ENCODE measurements at regions not wholly inside any gene's neighbourhood (a gene's known extent, or its start where the extent isn't known, plus 50 kb on each side); places are given as distances from the start of the nearest gene placed in this dataset.

DNA sequence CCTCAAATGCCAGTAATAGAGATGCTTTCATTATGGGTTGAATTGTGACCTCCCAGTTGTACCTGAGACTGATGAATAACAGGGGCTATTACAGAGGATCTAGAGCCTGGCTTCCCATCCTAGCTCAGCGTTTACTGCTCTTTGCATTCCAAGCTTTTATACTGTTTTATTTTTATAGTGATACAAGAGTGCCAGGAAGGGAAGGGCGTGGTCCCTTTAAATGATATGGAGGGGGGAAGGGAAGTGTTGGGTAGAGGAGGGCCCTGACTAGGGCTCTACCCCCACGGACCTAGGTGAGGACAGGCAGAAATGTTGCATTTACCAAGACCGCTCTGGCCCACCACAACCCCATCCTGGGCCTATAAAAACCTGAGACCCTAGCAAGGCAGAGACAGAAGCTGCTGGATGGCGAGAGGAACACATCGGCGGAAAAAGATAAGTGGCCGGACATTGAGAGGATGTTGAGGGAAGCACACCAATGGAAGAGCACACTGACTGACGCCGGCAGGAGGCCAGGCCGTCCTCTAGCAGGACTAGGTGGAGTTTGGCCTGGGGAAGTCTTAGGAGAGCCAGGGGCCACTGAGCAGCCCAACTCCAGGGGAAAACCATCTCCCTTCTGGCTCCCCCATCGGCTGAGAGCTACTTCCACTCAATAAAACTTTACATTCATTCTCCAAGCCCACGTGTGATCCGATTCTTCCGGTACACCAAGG, 1025.9 kb downstream of the TTLL7 start:
- H3K27me3 ChIP-seq, result no peaks in the 10 kb centered on the region
- TF ChIP-seq, protein P1, sequence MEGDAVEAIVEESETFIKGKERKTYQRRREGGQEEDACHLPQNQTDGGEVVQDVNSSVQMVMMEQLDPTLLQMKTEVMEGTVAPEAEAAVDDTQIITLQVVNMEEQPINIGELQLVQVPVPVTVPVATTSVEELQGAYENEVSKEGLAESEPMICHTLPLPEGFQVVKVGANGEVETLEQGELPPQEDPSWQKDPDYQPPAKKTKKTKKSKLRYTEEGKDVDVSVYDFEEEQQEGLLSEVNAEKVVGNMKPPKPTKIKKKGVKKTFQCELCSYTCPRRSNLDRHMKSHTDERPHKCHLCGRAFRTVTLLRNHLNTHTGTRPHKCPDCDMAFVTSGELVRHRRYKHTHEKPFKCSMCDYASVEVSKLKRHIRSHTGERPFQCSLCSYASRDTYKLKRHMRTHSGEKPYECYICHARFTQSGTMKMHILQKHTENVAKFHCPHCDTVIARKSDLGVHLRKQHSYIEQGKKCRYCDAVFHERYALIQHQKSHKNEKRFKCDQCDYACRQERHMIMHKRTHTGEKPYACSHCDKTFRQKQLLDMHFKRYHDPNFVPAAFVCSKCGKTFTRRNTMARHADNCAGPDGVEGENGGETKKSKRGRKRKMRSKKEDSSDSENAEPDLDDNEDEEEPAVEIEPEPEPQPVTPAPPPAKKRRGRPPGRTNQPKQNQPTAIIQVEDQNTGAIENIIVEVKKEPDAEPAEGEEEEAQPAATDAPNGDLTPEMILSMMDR (IDR thresholded peaks at IDR 0.05 in 4 of 5, conservative IDR thresholded peaks at IDR 0.05 in 1 of 5), result no peak
- no peak for TF ChIP-seq POLR2A (IDR thresholded peaks at IDR 0.05)

DNA sequence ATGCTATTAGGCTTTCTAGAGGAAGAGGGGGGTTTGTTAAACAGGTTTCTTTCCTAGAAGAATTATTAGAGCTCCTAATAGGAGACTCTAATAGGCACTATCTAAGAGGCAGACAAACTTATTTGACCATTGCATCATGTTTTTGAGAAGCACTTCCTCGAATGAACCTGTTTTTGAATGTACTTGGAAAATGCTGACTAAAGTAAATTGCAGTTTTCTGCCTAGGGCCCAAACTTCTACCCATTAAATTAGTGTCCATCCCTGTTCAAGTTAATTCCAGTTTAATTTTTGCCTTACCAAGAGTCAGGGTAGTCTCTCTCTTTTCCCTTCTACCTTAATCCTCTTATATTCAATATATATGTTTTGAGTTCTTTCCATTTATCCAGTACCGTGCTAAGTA, 1029.6 kb downstream of the TTLL7 start:
- in situ Hi-C loops (cut with MboI; ENCODE audit: low sequenced_read_pairs in 4 of 4), result no loop called here
- H3K4me3 ChIP-seq, result no peak overlapping the region
- DNase-seq (no peak), ATAC-seq (no peak)
- no peak overlapping the region for H3K27ac ChIP-seq
- H3K4me1 ChIP-seq, result no peaks in the 10 kb centered on the region
- no peaks in the 10 kb centered on the region for H3K27me3 ChIP-seq
- H3K9me3 ChIP-seq, result no peaks in the 10 kb centered on the region
- no peaks in the 10 kb centered on the region for H3K36me3 ChIP-seq
- TF ChIP-seq, protein P1 (IDR thresholded peaks at IDR 0.05 in 4 of 5, conservative IDR thresholded peaks at IDR 0.05 in 1 of 5), result no peak
- no peak for TF ChIP-seq POLR2A (IDR thresholded peaks at IDR 0.05)
- intact Hi-C loops (cut with DNase I; ENCODE audit: low total_unique reads), result no loop called here

More for the DNA sequence above, 1025.9 kb downstream of the TTLL7 start:
- Histone ChIP-seq H3K4me3 (no peak overlapping the region), H3K4me1 (no peaks in the 10 kb centered on the region), H3K27ac (no peak overlapping the region), H3K36me3 (no peaks in the 10 kb centered on the region), H3K9me3 (no peaks in the 10 kb centered on the region)
- DNase-seq (no peak), ATAC-seq (no peak)
- in situ Hi-C loops (cut with MboI; ENCODE audit: low sequenced_read_pairs in 4 of 4) (no loop called here), intact Hi-C loops (cut with DNase I; ENCODE audit: low total_unique reads) (no loop called here)

DNA sequence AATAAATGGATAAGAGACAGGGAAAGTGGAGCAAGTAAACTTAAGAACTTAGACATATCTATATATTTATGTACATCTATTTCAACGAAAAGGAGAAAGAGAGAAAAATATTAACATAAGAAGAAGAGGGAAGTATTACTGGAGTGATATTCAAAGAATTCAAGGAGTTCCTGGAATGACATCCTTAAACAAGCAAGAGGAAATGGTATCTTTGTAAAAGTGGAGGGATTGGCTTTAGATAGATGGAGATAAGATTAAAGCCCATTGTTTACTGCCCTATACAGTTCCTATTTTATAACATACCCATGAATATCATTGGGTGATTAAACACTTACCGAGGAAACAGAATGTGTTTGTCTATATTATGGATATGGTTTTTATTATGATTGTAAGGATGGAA, 1036.3 kb downstream of the TTLL7 start:
- ATAC-seq (no peak), DNase-seq (no peak)
- Histone ChIP-seq H3K4me3 (no peak overlapping the region), H3K4me1 (no peaks in the 10 kb centered on the region), H3K36me3 (no peaks in the 10 kb centered on the region), H3K27me3 (no peaks in the 10 kb centered on the region), H3K27ac (no peak overlapping the region), H3K9me3 (no peaks in the 10 kb centered on the region)
- no peak for TF ChIP-seq POLR2A (IDR thresholded peaks at IDR 0.05)
- TF ChIP-seq, protein P1 (IDR thresholded peaks at IDR 0.05 in 4 of 5, conservative IDR thresholded peaks at IDR 0.05 in 1 of 5), result no peak
- in situ Hi-C loops (cut with MboI; ENCODE audit: low sequenced_read_pairs in 4 of 4), result no loop called here
- intact Hi-C loops (cut with DNase I; ENCODE audit: low total_unique reads), result no loop called here

DNA sequence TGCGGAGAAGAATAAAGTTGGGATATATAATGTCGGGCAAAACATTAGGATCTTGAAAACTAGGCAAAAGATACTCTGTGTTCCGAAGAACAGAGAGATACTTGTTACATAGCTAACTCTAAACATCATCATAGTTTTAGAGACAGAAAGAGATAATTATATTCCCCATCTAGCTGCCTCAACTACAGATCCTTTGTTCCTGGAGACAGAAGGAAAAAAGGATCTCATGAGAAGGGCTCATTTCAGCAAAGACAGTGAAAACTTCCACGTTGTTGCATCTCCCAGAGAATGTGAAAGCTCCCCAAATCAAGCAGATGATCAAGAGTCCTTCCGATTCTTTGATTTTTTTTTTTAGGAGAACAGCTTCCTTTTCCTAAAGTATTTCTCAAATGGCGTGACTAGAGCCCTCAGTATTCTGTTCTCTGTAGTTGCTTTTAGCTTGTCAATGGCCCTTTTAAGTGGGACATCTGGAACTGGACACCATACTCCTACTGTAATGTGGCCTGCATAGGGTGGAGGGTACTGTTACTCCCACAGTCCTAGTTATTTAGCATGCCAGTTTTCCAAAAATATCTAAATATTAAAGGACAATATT, 1048.2 kb downstream of the TTLL7 start:
- Histone ChIP-seq H3K4me1 (no peaks in the 10 kb centered on the region), H3K4me3 (no peak overlapping the region), H3K36me3 (no peaks in the 10 kb centered on the region), H3K27ac (no peak overlapping the region), H3K27me3 (no peaks in the 10 kb centered on the region), H3K9me3 (no peaks in the 10 kb centered on the region)
- no peak for ATAC-seq
- TF ChIP-seq POLR2A (IDR thresholded peaks at IDR 0.05), result no peak
- TF ChIP-seq, protein P1 (IDR thresholded peaks at IDR 0.05 in 4 of 5, conservative IDR thresholded peaks at IDR 0.05 in 1 of 5), result no peak
- intact Hi-C loops (cut with DNase I; ENCODE audit: low total_unique reads), result no loop called here
- DNase-seq, result no peak
- in situ Hi-C loops (cut with MboI; ENCODE audit: low sequenced_read_pairs in 4 of 4), result no loop called here

All from gastrocnemius medialis (tissue), 4 donors.